Inflammatory macrophage (primary cell): ENCODE measurements at regions not wholly inside any gene's neighbourhood (a gene's known extent, or its start where the extent isn't known, plus 50 kb on each side); places are given as distances from the start of the nearest gene placed in this dataset.

Source experiments
- DNase-seq, 2 donors: peaks; one replicate each; pipeline ENCODE4 v3.0.0-alpha.2; 2020 to 2022

GRCh38 chrX:143171703-143172102, 146.0 kb downstream of the SPANXN4 start:
- no peak for DNase-seq

DNA sequence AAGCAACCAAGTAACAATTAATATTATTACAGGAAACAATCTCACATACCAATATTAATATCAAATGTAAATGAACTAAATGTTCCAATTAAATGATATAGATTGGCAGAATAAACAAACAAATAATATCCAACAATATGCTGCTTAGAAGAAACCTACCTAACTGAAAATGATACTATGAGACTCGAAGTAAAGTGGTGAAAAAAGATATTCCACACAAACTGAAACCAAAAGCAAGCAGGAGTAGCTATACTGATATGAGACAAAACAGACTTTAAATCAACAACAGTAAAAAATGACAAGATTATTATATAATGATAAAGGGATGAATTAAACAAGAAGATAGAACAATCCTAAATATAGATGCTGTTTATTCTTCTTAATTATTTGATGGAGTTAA, 140.1 kb downstream of the SPANXN4 start:
- DNase-seq: no peak

DNA sequence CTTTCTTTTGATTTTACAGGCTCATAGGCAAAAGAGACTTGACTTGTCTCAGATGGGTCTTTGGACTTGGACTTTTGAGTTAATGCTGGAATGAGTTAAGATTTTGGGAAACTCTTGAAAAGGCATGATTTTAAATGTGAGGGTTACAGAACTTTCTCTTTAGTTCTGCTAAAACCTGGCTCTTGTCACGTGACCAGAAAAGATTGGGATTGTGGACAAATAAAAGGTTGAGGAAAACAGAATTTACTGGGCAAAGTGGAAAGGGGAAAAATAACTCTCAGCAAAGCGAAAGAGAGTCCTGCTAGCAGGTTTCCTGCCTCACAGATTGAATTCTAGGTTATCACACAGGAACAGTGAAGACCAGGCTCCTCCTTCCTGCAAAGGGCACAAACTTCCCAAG, 114.0 kb downstream of the SPANXN4 start:
- DNase-seq: no peak

DNA sequence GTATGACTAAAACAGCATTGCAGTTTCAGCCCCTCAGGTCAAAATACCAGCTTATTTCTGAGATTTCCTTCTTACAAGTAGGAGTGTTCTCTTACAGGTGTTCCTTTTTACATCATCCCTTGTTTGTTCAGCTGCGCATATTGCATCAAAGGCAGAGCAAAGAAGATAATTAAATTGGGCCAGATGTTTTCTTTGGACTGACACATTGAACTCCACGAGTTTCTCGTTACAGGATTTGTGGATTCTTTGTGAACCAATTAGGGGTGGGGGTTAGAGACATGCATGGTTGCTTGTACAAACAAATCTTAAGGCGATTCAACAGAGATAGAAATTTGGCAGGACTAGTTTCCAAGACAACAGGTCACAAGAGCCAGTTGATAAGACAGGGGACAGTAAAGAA, 95.7 kb downstream of the SPANXN4 start:
- no peak for DNase-seq

GRCh38 chrX:143115466-143115865, 89.7 kb downstream of the SPANXN4 start:
- DNase-seq: no peak

DNA sequence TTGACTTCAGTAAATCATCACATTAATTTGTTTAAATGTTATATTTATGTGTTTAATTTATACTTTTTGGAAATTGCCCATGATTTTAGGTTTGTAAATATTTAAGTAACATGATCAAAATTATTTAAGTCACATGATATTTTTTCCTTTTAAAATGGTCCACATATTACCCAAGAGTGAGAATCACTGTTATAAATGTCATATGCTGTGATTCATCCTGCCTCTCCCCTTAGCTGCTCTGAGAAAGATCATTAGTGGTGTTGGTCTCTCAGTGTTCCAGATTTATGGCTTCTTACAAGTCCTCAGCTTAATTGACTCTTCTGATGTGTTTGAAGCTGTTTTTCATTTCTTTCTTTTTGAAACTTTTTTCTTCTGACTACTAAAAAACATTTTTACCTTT, 70.1 kb downstream of the SPANXN4 start:
- no peak for DNase-seq

GRCh38 chrX:143095321-143095720, 69.6 kb downstream of the SPANXN4 start:
- no peak for DNase-seq

DNA sequence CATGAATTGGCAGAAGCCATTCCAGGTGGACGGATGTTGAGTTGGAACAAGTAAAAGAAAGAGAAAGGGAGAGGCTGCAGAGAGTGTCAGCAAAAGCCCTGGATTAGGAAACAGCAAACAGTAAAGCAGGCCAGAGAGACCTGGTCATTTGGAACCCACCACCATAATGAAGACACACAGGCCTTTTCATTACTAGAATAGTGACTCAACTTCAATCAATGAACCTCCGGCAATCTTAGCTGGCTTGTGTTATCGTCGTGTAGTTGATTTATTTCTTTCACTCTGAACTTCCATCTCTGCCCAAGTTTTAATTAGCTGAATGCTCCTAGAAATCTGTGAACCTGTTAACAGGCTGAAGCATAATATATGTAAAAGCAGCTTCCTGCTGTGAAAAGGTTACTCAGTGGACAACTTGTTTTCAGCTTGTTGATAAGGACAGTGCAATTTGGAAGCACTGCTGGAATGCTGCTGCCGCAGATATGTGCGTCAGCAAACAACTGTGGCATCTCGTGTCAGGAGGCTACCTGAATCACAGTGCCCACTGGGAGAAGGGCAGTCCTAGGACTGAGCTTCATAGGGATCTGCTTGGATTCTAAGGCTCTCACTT, 68.8 kb downstream of the SPANXN4 start:
- no peak for DNase-seq
